ENCODE measurements at regions not wholly inside any gene's neighbourhood (a gene's known extent, or its start where the extent isn't known, plus 50 kb on each side); places are given as distances from the start of the nearest gene placed in this dataset.

- no peak for DNase-seq (ENCODE audit: low read depth)
- no peak overlapping the region for H3K4me3 ChIP-seq (ENCODE audit: low read depth, low read length)
- no peak for TF ChIP-seq CTCF (conservative IDR thresholded peaks at IDR 0.05; ENCODE audit: low read depth, low read length)
Measured at GRCh38 chr3:76908156-76908555, 131.7 kb upstream of the ROBO2 start.

- no peak overlapping the region for H3K4me3 ChIP-seq (ENCODE audit: low read depth, low read length)
- DNase-seq (ENCODE audit: low read depth), result no peak
- no peak for TF ChIP-seq CTCF (conservative IDR thresholded peaks at IDR 0.05; ENCODE audit: low read depth, low read length)
Measured at GRCh38 chr3:76912841-76913383, 127.0 kb upstream of the ROBO2 start.

- TF ChIP-seq CTCF (conservative IDR thresholded peaks at IDR 0.05; ENCODE audit: low read depth, low read length), result no peak
- H3K4me3 ChIP-seq (ENCODE audit: low read depth, low read length), result no peak overlapping the region
- DNase-seq (ENCODE audit: low read depth), result no peak
Measured at GRCh38 chr3:76917436-76917835, 122.5 kb upstream of the ROBO2 start.

GRCh38 chr3:76920511-76920910 is 119.4 kb upstream of the ROBO2 start:
- TF ChIP-seq CTCF (conservative IDR thresholded peaks at IDR 0.05; ENCODE audit: low read depth, low read length), result no peak
- DNase-seq (ENCODE audit: low read depth), result no peak
- no peak overlapping the region for H3K4me3 ChIP-seq (ENCODE audit: low read depth, low read length)

- TF ChIP-seq CTCF (conservative IDR thresholded peaks at IDR 0.05; ENCODE audit: low read depth, low read length), result no peak
- no peak for DNase-seq (ENCODE audit: low read depth)
- no peak overlapping the region for H3K4me3 ChIP-seq (ENCODE audit: low read depth, low read length)
Measured at GRCh38 chr3:76923485-76923884, 116.4 kb upstream of the ROBO2 start.

GRCh38 chr3:76930712-76931111 is 109.2 kb upstream of the ROBO2 start:
- TF ChIP-seq CTCF (conservative IDR thresholded peaks at IDR 0.05; ENCODE audit: low read depth, low read length), result no peak
- no peak for DNase-seq (ENCODE audit: low read depth)
- H3K4me3 ChIP-seq (ENCODE audit: low read depth, low read length), result no peak overlapping the region

GRCh38 chr3:76933245-76933644 is 106.7 kb upstream of the ROBO2 start:
- no peak for DNase-seq (ENCODE audit: low read depth)
- no peak overlapping the region for H3K4me3 ChIP-seq (ENCODE audit: low read depth, low read length)
- TF ChIP-seq CTCF (conservative IDR thresholded peaks at IDR 0.05; ENCODE audit: low read depth, low read length), result no peak
